Upper lobe of left lung (tissue), 4 donors: ENCODE measurements at regions not wholly inside any gene's neighbourhood (a gene's known extent, or its start where the extent isn't known, plus 50 kb on each side); places are given as distances from the start of the nearest gene placed in this dataset.

Experiments used
- CTCF ChIP-seq, 6 experiments: fragments of 450-650 bp in 4 of 6; fragments of 200-600 bp in 2 of 6; sonication (generic) in 2 of 6; IDR thresholded peaks; one replicate each; pipeline ENCODE4 v1.5.1; 2016 to 2019; ENCODE audit warnings: antibody characterized with exemption in 6 of 6
- POLR2A ChIP-seq, 4 donors: fragments of 450-650 bp; IDR thresholded peaks; one replicate each; pipeline ENCODE4 v1.5.1; 2016 to 2017; ENCODE audit warnings: antibody characterized with exemption in 4 of 4, mild to moderate bottlenecking in 2 of 4

GRCh38 chr9:87243602-87244001 lies 254.1 kb upstream of the DAPK1 start:
- TF ChIP-seq CTCF (IDR thresholded peaks at IDR 0.05), result no peak
- TF ChIP-seq POLR2A (IDR thresholded peaks at IDR 0.05), result no peak
